ENCODE measurements at regions not wholly inside any gene's neighbourhood (a gene's known extent, or its start where the extent isn't known, plus 50 kb on each side); places are given as distances from the start of the nearest gene placed in this dataset.
A peak's percentile ranks its signal among the peaks of the same experiment; 100 is the strongest.

DNA sequence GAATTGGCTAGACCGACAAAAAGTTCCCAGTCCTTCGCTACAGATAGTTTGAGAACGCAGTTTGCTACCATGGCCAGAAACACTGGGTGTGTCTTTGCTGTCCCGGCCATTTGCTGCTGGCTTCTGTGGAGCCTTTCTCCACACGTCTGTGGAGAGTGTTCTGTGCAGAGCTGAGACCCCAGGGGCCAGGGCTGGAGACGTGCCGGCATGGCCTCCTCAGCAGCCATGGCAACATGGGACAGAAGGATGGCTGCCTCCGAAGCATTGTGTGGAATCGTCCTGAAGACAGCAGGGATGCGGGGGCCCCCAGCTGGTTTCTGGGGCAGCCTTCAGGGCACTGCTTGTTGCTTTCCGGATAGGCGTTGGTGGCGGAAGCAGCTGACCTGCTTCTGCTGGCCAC lies 142.8 kb downstream of the GADD45G start:
- DNase-seq: peak; percentile 40

DNA sequence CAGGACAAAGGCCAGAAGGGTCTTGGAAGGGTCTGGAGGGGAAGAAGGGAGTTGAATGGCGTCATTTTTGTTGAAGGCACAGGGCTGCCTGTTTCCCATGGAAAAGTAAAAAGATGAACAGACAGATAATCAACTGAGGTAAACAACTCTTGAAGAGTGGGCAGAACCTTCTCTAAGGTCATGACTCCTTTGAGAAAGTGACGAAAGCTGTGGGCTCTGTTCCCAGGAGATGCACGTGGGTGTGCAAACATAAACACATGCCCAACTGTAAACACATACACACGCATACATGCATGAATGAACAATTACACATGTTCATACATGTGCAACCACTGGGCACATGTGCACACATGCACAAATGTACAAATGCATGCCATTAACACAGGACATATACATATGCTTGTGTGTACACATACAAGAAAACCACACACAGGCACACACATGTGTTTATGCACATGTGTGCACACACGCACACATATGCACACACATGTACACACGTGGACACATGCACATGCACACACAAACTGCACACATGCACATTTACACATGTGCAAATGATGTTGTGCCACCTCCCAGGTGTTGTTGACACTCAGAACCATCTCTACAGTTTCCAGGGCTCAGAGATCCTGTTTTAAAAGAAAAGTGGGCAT lies 143.3 kb downstream of the GADD45G start:
- no peak for DNase-seq

GRCh38 chr9:89748831-89749499 lies 144.2 kb downstream of the GADD45G start:
- DNase-seq: no peak

GRCh38 chr9:89749500-89750116 lies 144.8 kb downstream of the GADD45G start:
- no peak for DNase-seq

DNA sequence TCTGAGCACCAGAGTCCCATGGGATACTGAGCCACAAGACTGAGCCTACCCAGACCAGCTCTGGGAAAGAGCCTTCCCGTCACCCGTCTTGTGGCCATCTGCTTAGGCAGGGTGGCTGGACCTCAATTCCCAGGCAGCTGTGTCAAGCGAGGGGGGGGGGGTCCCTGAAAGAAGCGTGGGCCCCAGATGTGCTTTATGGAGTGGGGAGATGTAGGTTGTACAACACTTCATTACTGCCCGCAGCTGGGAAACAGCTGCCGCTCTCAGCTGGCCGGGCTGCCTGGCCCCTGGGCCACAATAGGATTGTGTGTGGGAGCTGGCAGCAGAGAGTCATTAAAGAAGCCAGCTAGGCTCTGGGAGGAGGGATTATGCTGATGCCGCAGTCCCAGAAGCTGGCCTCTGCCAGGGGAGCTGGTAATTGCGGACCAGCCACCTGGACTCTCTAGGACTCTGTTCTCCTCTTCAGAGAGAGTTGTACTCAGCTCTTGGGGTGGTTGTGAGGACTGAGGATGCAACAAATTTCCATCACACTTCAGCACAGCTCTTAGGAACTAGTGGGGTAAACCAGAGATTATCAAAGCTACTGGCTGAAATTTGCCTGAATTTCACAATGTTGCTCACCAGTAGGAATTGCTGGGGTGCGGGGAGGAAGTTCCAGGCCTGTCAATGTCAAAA lies 145.4 kb downstream of the GADD45G start:
- DNase-seq: peak; percentile 95

DNA sequence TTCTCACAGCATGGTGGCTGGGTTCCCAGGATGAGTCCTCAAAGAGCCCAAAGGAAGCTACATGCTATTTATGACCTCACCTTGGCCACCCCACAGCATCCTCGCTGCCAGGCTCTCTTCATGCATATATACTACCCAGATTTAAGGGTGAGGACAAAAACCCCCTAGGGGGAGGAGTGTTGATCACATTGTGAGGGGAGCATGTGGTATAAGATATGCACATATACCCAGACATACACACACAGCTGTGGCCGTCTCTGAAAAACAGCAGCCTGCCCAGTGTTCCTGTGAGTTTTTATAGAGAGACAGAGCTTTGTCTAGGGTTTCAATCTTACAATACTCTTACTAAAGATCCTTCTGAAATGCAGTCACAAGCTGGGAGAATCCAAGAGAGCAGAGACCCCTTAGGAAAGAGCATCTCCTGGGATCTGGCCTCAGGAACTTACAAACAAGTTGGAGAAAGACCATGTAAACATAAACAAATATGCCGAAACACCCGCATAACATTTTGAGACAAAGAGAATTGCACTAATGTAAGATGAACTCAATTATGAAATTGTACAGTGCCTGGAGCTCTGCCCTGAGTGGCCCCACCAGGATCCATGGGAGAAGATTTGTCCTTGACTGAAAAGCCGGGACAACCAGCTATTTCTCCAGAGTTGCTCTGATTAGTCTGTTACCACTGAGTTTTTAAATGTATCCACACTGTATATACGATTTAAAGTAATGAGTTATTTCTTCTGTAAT lies 146.4 kb downstream of the GADD45G start:
- DNase-seq: peak; percentile 70

DNA sequence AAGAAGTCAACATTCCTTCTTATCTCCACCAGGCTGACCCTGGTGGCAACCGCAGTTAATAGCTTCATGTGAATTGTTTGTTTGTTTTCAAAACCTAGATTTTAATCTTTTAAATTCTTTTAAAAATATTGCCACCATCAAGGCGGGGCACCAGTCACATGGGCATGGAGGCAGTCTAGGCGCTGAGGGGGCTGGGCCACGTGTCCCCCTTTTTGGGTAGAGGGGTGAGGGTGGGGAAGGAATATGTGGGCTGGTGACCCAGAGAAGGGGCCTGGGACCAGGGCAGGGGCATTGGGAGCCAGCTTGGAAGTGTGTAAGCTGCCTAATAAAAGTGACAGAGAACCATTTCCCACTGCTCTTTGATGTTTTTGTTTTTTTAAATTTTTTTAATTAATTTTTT lies 147.3 kb downstream of the GADD45G start:
- no peak for DNase-seq

- no peak for DNase-seq
Observed at GRCh38 chr9:89753472-89754055, 148.8 kb downstream of the GADD45G start.

DNA sequence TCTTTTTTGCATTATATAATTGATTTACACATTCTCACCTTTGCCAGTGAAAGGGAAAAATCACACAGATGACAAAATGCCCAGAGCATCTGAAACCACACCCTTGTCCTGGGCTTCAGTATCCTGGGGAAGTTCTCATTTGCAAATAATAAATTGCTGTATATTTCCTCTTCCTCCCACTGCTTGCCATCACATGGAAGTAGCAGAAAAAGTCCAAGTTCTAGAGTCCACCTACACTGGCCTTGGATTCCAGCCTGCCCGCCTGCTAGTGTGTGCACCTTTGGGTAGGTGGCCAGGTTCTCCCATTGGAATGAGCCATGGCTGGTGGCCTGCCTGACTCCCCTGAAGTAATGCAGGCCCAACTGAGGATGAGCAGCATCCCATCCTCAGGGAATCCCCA lies 149.4 kb downstream of the GADD45G start:
- DNase-seq: no peak

- peak; percentile 80 for DNase-seq
Observed at GRCh38 chr9:89755821-89756220, 151.0 kb downstream of the GADD45G start.

GRCh38 chr9:89756891-89757537 lies 152.2 kb downstream of the GADD45G start:
- no peak for DNase-seq

- no peak for DNase-seq
Observed at GRCh38 chr9:89757776-89758528, 153.1 kb downstream of the GADD45G start.

- DNase-seq: no peak
Observed at GRCh38 chr9:89759572-89759971, 154.8 kb downstream of the GADD45G start.

DNA sequence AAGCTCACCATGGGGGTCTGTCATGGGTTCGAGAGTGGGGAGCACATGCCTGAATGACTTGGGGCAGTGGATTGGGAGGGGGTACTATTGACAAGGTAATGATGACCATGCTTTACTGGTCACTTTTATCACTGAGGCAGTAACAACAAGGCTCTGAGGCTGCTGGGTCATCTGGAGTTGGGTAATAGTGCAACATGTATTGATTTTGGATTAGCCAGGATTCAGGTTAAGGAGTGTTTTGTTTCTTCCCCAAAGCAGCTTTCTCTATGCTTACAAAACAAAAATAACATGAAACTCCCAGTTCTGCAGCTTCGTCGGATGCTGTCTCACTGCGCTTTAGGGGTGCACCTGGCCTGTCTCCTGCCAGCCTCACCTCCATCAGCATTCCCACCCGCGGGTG lies 155.3 kb downstream of the GADD45G start:
- DNase-seq: no peak

DNA sequence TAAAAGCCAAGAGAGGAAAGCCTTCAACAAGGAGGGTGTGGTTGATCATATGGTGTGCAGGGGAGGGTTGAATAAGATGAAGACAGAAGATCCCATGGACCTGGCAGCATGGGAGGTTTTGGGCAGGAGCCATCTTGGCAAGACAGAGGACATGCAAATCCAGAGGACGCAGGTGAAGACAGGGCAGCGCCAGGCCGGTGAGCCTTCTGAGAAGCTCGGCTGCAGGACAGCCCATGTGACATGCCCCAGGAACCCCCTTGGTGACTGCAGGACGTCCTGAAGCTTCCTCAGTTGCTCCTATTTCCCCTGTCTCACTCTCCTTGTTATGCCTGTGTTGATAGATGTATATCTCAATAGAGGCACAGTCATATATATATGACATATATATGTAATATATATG lies 159.4 kb downstream of the GADD45G start:
- DNase-seq: no peak

- no peak for DNase-seq
Observed at GRCh38 chr9:89765211-89765946, 160.6 kb downstream of the GADD45G start.

DNA sequence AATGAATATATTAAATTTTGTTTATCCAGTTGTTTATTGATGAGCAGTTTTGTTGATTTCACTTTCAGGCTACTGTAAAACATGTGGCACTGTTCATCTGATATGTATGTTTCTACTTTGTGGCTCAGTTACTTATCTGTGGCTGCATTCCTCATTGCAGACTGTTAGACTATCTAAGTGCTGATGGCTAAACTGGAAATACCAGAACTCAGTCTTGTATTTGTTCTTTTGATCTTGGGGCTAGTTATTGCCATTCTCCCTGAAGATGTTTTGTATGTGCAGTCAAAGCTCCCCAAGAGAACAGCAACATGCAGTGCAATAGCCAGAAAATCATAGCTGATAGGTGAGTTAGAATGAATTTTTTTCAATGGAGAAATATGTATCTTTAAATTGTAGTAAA lies 162.2 kb downstream of the GADD45G start:
- DNase-seq: no peak

- no peak for DNase-seq
Observed at GRCh38 chr9:89768051-89768450, 163.2 kb downstream of the GADD45G start.

- DNase-seq: peak; percentile 50
Observed at GRCh38 chr9:89768650-89769071, 163.8 kb downstream of the GADD45G start.
